Urothelium cell line (cell line): ENCODE measurements at regions not wholly inside any gene's neighbourhood (a gene's known extent, or its start where the extent isn't known, plus 50 kb on each side); places are given as distances from the start of the nearest gene placed in this dataset.
"Not testable (repeated sequence)": the region's sequence is repeated elsewhere in the genome, so short reads cannot be mapped to it uniquely, and the experiment has no call there.

Experiments
- DNase-seq: peaks from one replicate; pipeline ENCODE4 v3.0.0; 2011; ENCODE audit warnings: low spot score, mixed read lengths
- FAIRE-seq: peaks from 2 replicates; lab custom pipeline; 2011; peaks lifted over from hg19 to GRCh38; lab: Jason Lieb, UNC

GRCh38 chr9:78707080-78707479 lies 410.2 kb downstream of the PSAT1 start:
- FAIRE-seq (no peak), DNase-seq (no peak)

- FAIRE-seq (no peak), DNase-seq (no peak)
Measured at GRCh38 chr9:78707481-78707991, 410.6 kb downstream of the PSAT1 start.

- DNase-seq (no peak), FAIRE-seq (no peak)
Measured at GRCh38 chr9:78712903-78713613, 416.1 kb downstream of the PSAT1 start.

- no peak for FAIRE-seq
Measured at GRCh38 chr9:78713614-78714405, 416.9 kb downstream of the PSAT1 start.

GRCh38 chr9:78714576-78714975 lies 417.7 kb downstream of the PSAT1 start:
- DNase-seq = no peak
- no peak for FAIRE-seq

More at GRCh38 chr9:78713614-78714405, 416.9 kb downstream of the PSAT1 start:
- DNase-seq = no peak

GRCh38 chr9:78719029-78719428 lies 422.1 kb downstream of the PSAT1 start:
- FAIRE-seq, DNase-seq: not testable (repeated sequence)

- FAIRE-seq (no peak), DNase-seq (no peak)
Measured at GRCh38 chr9:78724896-78725295, 428.0 kb downstream of the PSAT1 start.

GRCh38 chr9:78725503-78725902 lies 428.6 kb downstream of the PSAT1 start:
- DNase-seq (no peak), FAIRE-seq (no peak)

- no peak for FAIRE-seq
Measured at GRCh38 chr9:78745331-78745730, 448.4 kb downstream of the PSAT1 start.

GRCh38 chr9:78746010-78746409 lies 449.1 kb downstream of the PSAT1 start:
- no peak for DNase-seq
- no peak for FAIRE-seq

More at GRCh38 chr9:78745331-78745730, 448.4 kb downstream of the PSAT1 start:
- DNase-seq = no peak

GRCh38 chr9:78753039-78753438 lies 456.1 kb downstream of the PSAT1 start:
- FAIRE-seq = no peak

GRCh38 chr9:78756813-78757510 lies 460.0 kb downstream of the PSAT1 start:
- DNase-seq = no peak
- FAIRE-seq = no peak

More at GRCh38 chr9:78753039-78753438, 456.1 kb downstream of the PSAT1 start:
- DNase-seq = no peak

GRCh38 chr9:78763424-78763823 lies 466.5 kb downstream of the PSAT1 start:
- DNase-seq (no peak), FAIRE-seq (no peak)

GRCh38 chr9:78765861-78766260 lies 468.9 kb downstream of the PSAT1 start:
- DNase-seq = no peak
- FAIRE-seq = peak; percentile 48

GRCh38 chr9:78767490-78767889 lies 470.6 kb downstream of the PSAT1 start:
- DNase-seq = no peak
- no peak for FAIRE-seq

- no peak for FAIRE-seq
- DNase-seq = no peak
Measured at GRCh38 chr9:78769690-78770089, 472.8 kb downstream of the PSAT1 start.

- no peak for DNase-seq
- FAIRE-seq = no peak
Measured at GRCh38 chr9:78775211-78775610, 478.3 kb downstream of the PSAT1 start.

GRCh38 chr9:78775696-78776295 lies 478.9 kb downstream of the PSAT1 start:
- no peak for FAIRE-seq
- DNase-seq = no peak

- no peak for FAIRE-seq
- no peak for DNase-seq
Measured at GRCh38 chr9:78777747-78778146, 480.8 kb downstream of the PSAT1 start.

GRCh38 chr9:78778318-78778717 lies 481.4 kb downstream of the PSAT1 start:
- FAIRE-seq (no peak), DNase-seq (no peak)

- FAIRE-seq = no peak
Measured at GRCh38 chr9:78778861-78779374, 482.0 kb downstream of the PSAT1 start.

More at GRCh38 chr9:78778861-78779374, 482.0 kb downstream of the PSAT1 start:
- DNase-seq = no peak
